GM18909 (cell line): ENCODE measurements at regions not wholly inside any gene's neighbourhood (a gene's known extent, or its start where the extent isn't known, plus 50 kb on each side); places are given as distances from the start of the nearest gene placed in this dataset.
A peak's percentile ranks its signal among the peaks of the same experiment; 100 is the strongest.

Experiments
- ATAC-seq: cut with Tn5 transposase; IDR thresholded peaks from one replicate; pipeline ENCODE4 v1.9.1; 2021; ENCODE audit warnings: mild to moderate bottlenecking; ENCODE audit not compliant: unreplicated experiment, poor library complexity

DNA sequence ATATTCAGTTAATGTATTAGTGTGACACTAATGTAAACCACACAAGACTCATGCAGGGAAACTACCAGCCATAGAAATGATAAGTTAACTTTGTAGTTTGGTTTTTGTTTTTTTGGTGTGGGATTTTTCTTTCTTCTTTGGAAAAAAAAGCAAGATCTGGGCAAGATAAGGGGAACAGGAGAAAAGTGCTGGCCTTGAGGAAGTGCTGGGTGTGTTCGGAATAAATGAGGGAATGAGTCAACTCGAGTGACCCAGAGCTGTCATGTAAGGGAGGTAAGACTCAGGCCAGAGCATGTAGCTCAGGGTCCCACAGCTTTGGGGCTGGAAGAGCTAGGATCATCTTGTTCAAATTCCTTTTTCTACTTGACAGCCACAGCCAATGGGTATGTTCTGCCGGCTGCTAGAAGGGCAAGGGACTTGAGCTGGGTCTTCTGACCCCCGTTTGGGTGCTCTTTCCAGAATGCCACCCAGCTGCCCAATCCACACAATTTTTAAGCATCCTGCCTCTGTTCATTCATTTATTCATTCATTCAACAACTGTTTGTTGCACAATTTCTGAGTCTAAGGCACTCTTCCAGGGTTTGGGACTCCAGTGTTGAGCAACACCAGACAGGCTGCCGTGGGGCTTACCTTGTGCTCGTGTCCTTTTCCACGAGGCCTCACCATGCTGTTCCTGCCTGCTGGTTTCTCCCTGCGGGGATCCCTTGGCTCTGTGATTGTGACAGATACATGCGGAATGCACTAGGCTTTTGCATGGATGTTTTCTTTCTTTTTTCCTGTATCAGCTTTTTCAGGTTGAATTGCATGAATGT lies 54.5 kb downstream of the CLDN34 start:
- ATAC-seq = no peak

DNA sequence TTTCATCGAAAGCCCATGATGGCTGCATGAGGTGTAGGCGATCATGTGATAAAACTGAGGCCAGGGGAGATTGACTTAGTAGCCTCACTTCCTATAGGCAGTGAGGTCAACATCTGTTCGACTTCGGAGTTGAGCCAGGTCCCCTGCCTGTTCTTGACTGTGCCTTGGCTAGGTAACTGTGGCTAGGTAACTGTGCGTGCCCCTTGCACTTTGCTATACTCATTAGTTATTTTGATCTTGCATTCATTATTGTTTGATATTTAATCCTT lies 55.0 kb downstream of the CLDN34 start:
- ATAC-seq = no peak

DNA sequence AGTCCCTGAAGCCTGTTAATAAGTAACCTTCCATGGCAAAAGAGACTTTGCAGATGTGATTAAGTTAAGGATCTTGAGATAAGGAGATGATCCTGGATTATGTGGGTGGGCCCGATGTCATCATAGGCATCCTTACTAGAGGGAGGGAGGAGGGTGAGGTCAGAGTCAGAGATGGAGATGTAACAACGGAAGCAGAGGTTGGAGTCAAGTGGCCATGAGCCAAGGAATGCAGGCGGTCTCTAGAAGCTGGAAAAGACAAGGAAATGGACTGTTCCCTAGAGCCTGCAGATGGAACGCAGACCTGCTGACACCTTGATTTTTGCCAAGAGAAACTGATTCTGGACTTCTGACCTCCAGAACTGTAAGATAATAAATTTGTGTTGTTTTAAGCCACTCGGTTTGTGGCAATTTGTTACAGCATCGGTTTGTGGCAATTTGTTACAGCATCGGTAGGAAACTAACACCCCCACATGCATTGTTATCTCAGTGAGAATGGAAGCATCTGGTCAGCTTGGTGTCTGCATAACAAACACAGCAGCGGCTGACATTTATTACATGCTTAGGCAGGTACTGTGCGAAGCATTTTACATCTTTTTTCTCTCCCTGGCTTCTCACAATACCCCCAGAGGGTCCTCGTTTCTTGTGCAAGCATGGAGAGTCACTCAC lies 55.6 kb downstream of the CLDN34 start:
- no peak for ATAC-seq

DNA sequence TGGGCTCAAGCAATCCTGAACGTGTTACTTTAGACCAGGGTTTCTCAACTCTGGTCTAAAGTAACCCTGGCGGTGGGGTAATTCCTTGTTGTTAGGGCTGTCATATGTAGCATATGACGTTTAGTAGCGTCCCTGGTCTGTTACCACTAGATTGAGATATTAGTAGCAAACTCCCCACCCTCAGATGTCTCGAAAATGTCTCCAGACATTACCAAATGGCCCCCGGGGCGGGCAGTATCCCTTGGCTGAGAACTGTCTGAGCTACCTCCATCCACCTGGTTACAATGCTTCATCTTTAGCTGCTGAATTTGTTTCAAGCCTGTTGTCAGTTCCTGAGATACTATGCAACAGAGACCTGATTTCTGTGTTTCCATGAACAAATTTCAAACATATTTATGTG lies 56.7 kb downstream of the CLDN34 start:
- ATAC-seq = no peak

DNA sequence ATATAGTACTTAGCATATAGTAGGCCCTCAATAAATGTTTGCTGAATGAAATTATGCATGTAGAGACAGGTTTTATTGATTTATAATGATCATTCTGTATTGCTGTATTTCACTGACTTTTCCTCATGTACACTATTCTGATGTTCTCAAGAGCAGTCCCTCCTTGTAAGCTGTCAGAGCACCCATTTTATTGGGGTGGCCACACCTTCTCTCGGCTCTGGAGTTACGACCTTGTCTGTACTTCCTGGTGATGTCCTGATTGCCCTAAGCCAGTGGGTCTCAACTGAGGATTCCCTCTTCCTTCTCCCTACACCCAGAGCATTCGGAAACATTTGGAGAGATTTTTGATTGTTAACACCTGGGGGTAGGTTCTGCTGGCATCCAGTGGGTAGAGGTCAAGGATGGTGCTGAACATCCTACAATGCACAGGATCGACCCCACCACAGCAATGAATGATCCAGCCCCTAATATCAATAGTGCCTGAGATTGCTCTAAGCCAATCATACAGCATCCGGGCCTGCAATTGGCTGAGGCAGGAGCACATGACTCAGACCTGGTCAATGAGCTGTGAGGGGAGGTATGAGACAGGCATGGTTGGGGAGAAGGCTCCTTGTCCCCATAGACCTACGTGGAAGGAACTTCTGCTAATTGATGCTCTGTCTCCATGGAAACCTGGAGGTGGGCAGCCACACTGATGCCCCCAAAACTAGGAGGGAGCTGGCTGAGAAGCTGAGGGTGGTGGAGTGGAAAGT lies 58.8 kb downstream of the CLDN34 start:
- ATAC-seq = no peak

DNA sequence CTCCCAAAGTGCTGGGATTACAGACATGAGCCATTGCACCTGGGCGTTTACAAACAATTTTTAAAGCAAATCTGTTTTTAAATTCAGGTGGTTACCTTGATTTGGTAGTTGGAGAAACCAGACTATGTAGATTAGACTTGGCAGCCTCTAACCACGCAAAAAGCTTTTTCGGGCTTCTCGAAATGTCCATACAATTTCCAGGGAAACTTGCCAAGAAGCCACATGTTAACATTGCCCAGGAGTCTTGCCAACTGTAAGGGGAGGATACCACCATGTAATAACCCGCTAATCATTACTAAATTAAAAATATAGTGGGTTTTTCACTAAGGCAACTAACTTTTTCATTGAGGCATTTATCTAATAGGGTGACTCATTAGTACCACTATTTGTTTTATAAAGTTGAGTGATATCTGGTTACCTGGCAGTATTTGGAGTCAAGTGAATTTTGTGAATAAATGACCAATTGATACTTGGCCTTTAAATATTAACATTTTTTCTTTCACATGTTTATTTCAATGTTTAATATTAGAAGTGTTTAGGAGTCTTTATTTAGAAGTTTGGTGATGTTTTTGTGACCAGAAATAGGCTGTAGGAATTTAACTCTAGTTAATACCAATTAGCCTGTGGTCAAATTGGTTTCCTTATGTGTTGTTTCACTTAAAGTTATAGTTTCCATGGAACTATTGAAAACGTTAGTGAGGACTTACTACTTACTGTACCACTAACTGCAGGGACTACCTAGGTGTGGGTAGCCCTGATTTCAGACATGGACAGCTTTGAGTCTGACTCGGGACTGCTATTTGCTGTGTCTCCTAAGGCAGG lies 61.3 kb downstream of the CLDN34 start:
- peak; percentile 55 for ATAC-seq

DNA sequence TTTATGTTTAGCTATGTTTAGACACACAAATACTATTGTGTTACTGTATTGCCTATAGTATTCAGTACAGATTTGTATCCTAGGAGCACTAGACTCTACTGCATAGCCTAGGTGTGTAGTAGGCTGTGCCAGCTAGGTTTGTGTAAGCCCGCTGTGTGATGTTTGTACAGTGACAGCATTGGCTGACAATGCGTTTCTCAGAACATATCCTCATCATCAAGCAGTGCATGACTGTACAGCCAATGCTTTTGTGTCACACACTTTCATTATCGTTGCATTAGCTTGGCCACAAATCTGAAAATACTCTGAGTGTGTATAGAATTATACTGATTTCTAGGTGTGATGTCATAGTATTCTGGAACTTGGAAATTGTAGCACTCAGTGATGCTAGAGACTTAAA lies 63.4 kb downstream of the CLDN34 start:
- ATAC-seq = no peak

DNA sequence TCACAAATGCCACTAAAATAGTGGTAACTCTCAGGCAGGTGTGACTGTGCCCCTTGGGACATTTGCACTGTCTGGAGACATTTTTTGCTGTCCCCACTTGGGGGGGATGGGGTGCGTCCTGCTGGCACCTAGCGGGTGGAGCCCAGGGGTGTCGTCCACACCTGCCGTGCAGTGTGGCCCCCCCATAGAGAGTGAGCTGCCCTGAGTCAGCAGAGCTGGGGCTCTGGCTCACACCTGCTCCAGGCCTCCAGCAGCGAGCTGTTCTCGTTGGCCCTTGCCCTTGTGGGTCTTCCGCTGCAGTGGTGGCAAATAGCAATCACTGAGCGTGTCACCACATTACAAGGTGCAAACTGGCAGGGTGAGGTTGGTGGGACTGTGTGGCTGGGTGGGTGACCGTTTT lies 64.6 kb downstream of the CLDN34 start:
- ATAC-seq = no peak

DNA sequence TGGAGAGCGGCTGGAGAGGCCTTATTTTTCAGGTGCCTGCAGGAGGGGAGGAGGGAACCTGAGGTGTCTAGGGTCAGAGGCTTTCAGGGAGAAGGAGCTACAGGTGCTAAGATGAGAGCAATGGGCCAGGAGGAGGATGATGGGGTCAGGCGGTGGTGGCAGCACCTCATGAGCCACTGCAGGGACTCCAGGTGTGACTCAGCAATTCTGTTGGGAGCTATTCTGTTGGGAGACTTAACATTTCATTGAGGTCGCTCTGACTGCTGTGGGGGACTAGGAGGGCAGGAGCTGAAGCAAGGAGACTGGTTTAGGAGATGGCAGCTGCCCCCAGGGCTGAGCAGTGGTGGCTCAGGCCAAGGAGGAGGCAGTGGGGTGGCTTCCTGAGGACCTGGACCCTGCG lies 65.0 kb downstream of the CLDN34 start:
- no peak for ATAC-seq

DNA sequence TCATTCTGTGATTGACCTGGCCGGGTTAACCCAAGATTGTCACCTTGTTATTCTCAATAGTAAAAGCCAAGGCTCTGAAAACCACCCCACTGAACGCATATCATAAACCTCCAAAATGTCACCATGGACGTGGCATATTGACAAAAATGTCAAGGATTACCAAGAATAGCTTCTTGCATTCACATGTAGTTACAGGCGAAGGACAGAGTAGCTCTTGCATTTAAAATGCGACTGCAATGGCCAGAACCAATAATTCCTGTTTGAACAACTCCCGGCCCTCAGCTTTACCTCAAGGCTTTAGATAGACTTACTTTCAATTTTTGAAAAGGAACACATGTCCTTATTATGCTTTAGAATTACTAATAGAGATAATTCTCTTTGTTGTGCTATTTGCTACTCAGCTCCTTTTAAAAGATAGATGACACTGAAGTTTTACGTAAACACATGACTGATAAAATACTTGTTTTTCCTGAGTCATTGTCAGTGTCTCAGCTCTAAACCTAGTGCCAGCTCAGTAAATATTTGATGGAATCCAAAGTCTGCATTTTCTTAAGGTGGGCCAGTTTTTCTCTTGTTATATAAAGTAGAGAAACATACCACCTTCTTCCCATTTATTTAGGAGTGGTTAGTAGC lies 66.3 kb downstream of the CLDN34 start:
- ATAC-seq = no peak

DNA sequence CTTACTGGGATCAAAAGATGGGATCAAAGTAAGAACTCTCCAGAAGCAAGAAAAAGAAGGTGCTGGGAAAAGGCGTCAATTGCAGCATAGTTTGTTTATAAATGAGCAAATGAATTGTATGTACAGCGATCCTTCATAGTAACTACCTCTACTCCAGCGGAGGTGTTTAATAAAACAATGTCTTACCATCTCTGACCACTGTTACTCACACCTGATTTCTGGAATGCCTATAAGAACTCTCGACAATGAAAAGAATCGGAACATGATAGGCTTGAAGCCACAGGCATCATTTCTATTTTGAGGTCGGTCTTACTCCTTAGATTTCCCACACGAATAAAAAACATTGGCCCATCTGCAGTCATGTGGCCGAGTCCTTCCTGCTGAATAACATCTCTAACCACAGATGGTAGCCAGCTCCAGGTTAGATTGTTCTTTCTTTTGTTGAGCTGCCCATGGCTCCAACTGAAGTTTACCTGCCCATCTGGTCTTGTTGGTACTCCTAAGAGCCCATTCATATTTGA lies 67.6 kb downstream of the CLDN34 start:
- no peak for ATAC-seq

DNA sequence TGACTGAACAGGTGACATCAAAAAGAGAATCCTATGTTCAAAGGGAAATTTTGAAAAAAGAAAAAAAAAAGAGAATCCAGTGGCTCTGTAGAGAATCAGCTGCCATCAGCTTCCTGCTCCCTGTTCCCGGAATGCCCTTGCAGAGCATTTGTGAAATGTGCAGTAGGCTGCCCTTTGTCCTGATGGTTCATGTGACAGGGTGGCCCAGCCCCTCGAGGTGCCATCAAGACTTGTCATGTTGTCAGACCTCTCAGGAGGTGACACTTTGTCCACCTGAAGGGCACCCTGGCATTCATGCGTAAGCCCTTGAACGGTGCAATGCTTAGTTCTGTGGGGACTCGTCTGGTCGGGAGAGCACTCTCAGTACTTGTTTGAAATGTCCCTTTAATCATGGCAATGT lies 71.4 kb downstream of the CLDN34 start:
- ATAC-seq = no peak

DNA sequence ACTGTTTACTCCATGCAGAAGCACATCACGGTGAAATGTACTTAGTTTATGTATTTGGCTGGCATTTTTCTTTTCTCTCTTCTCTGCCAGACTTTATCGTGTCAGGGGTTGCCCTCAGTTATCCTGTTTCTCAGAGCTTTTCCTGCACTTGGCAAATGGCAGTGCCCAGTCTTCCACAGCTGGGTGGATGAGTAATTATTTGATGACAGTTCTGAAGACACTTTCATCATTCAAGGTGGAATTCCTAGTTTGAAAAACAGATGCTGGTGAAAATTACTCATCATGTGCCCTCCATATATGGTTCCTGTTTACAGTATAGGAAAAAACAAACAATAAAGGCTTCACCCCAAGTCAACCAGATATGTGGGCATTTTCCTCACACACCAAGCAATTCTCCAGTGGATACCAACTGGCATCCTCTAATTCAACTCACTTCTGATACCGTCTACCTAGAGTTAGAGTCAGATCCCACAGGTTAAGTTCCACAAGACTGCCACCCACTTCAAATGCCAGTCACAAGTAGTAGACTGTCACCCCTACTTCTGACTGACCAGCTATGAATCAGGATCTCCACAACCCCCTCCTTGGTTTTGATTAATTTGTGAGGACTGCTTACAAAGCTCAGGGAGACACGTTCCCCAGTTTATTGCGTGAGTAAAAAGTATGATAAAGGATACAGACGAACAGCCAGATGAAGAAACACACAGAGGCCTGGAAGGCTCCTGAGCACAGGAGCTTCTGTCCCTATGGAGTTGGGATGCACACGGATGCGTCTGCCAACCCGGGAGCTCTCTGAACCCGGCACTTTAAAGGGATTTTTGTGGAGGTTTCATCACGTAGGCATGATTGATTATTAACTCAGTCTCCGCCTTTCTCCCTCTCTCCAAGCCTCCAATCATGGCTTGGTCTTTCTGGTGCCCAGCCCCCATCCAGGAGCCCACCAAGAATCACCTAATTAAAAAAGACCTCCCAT lies 72.9 kb downstream of the CLDN34 start:
- no peak for ATAC-seq

DNA sequence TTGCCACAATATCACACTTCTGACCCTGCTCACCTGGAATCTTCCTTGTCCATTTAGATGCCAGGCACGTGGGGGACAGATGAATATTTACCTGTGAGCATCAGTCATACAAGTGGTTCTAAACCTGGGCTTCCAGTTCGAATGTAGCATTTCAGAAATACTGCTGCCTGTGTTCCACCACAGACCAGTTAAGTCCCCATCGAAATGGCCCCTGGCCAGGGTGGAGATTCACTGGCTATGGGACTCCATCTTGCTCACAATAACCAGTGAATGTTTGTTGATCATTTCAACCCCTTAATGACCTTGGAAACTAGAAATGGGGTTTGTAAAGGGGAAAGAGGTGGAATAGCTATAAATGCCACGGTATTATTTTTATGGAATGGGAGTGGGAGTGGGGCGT lies 73.8 kb downstream of the CLDN34 start:
- no peak for ATAC-seq

DNA sequence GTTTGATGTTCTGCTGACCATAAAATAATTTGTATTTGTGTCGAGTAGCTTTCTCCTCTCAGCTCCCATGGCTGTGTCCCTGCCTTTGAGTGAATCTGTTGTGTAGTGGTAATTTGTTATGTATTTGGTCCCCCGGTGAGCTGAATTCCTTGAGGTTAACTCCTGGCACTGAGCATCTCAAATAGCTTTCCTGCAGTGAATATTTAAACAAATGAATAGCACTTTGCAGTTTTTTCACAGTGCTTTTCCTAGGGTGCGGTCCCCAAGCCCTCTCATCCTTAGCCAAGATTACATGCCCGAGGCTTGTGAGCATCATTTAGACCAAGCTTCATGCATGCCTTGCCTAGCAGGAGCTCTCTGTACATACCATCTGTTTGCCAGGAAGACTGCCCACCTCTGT lies 74.2 kb downstream of the CLDN34 start:
- ATAC-seq = no peak

DNA sequence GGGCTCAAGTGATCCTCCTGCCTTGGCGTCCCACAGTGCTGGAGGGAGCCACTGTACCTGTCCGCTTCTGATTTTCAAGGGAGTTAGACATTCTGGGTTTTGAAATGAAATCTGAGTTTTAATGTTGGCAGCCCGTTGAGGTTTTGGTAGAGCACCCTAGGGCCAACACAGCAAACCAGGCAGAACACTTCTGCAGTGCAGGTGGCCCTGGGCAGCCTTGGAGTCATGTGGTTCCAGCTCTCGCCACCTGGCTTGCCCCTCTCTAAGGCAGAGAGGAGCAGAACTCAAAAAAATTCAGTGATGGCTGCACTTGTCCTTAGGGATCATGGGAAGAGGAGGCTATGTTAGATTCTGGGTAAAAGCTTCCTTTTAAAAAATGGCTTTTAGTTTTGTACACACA lies 74.9 kb downstream of the CLDN34 start:
- no peak for ATAC-seq

DNA sequence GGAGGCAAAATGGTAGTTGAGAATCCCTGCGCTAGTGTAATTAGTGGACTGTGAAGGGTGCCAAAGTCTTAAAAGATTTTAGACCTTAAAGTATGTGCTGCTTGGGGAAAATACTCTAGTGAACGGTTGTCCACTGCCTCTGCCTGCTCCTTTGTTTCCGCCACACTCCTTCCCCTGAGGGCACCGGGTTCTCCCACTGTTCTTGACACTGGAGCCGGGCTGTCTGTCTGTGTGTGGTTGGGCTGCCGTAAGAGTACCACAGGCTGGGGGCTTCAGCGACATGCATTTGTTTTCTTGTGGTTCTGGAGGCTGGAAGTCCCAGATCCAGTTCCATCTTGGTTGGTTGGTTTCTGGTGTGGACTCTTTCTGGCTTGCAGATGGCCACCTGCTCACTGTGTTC lies 76.2 kb downstream of the CLDN34 start:
- ATAC-seq = no peak

DNA sequence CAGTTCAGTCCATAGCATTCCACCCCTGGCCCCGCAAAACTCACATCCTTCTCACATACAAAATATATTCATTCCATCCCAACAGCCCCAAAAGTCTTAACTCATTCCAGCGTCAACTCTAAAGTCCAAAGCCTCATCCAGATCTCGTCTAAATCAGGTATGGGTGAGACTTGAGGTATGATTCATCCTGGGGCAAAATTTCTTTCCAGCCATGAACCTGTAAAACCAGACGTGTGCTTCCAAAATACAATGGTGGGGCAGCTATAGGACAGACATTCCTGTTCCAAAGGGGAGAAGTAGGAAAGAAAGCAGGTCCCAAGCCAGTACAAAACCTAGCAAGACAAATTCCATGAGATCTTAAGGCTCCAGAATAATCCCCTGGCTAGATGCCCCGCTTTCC lies 76.9 kb downstream of the CLDN34 start:
- ATAC-seq = no peak
